H9 (cell line): ENCODE measurements at regions not wholly inside any gene's neighbourhood (a gene's known extent, or its start where the extent isn't known, plus 50 kb on each side); places are given as distances from the start of the nearest gene placed in this dataset.

ENCODE experiments used
- DNase-seq: peaks from one replicate; pipeline ENCODE4 v3.0.0-alpha.2; 2017
- H2AFZ ChIP-seq: one replicate; pipeline ENCODE4 v1.6.1; 2013; ENCODE audit warnings: mild to moderate bottlenecking, low read length, control low read depth, moderate library complexity
- H2AK5ac ChIP-seq: 2 replicates; pipeline ENCODE4 v1.6.1; 2013; ENCODE audit warnings: low read length, control low read depth, mixed read lengths; ENCODE audit not compliant: insufficient read length
- H2BK120ac ChIP-seq: one replicate; pipeline ENCODE4 v1.6.1; 2013; ENCODE audit warnings: low read depth, mild to moderate bottlenecking, low read length, control low read depth, inconsistent platforms; ENCODE audit not compliant: poor library complexity, severe bottlenecking
- H2BK12ac ChIP-seq: 2 replicates; pipeline ENCODE4 v1.6.1; 2013; ENCODE audit warnings: low read length, control low read depth, mixed read lengths, low read depth; ENCODE audit not compliant: insufficient read length
- H2BK15ac ChIP-seq: 2 replicates; pipeline ENCODE4 v1.6.1; 2013; ENCODE audit warnings: low read depth, low read length, control low read depth
- H2BK20ac ChIP-seq: one replicate; pipeline ENCODE4 v1.6.1; 2013; ENCODE audit warnings: low read depth, mild to moderate bottlenecking, low read length, control low read depth, inconsistent platforms; ENCODE audit not compliant: poor library complexity, severe bottlenecking
- H2BK5ac ChIP-seq: 2 replicates; pipeline ENCODE4 v1.6.1; 2013; ENCODE audit warnings: low read length, control low read depth, mixed read lengths; ENCODE audit not compliant: insufficient read length
- H3K14ac ChIP-seq: 2 replicates; pipeline ENCODE4 v1.6.1; 2013; ENCODE audit warnings: low read length, control low read depth; ENCODE audit not compliant: insufficient read depth
- H3K18ac ChIP-seq: 2 replicates; pipeline ENCODE4 v1.6.1; 2013; ENCODE audit warnings: low read depth, mild to moderate bottlenecking, mixed read lengths, low read length, control low read depth; ENCODE audit not compliant: insufficient read length
- H3K23ac ChIP-seq: 2 replicates; pipeline ENCODE4 v1.6.1; 2013; ENCODE audit warnings: low read length, control low read depth, mixed read lengths, low read depth; ENCODE audit not compliant: insufficient read length
- H3K23me2 ChIP-seq: 2 replicates; pipeline ENCODE4 v1.6.1; 2013; ENCODE audit warnings: low read depth, mild to moderate bottlenecking, mixed read lengths, low read length, control low read depth; ENCODE audit not compliant: insufficient read length, poor library complexity, severe bottlenecking
- H3K27ac ChIP-seq: 2 replicates; pipeline ENCODE4 v1.5.1; 2013; ENCODE audit warnings: low read length, control low read depth, mixed read lengths, low read depth; ENCODE audit not compliant: insufficient read length
- H3K27me3 ChIP-seq: 2 replicates; pipeline ENCODE4 v1.6.1; 2013; ENCODE audit warnings: low read length, control low read depth, inconsistent platforms; ENCODE audit not compliant: insufficient read depth
- H3K4ac ChIP-seq: 2 replicates; pipeline ENCODE4 v1.6.1; 2013; ENCODE audit warnings: low read depth, mild to moderate bottlenecking, control low read depth, inconsistent platforms, low read length, moderate library complexity
- H3K4me1 ChIP-seq: 2 replicates; pipeline ENCODE4 v1.6.1; 2013; ENCODE audit warnings: low read length, control low read depth, inconsistent platforms; ENCODE audit not compliant: insufficient read depth
- H3K4me2 ChIP-seq: 2 replicates; pipeline ENCODE4 v1.6.1; 2013; ENCODE audit warnings: low read length, control low read depth, mixed read lengths; ENCODE audit not compliant: insufficient read length, insufficient read depth
- H3K56ac ChIP-seq: 2 replicates; pipeline ENCODE4 v1.6.1; 2013; ENCODE audit warnings: low read depth, mild to moderate bottlenecking, mixed read lengths, low read length, control low read depth; ENCODE audit not compliant: insufficient read length
- H3K79me1 ChIP-seq: 2 replicates; pipeline ENCODE4 v1.6.1; 2013; ENCODE audit warnings: low read depth, mild to moderate bottlenecking, moderate library complexity, low read length, control low read depth, inconsistent platforms; ENCODE audit not compliant: insufficient read depth, poor library complexity, severe bottlenecking
- H3K79me2 ChIP-seq: 2 replicates; pipeline ENCODE4 v1.6.1; 2013; ENCODE audit warnings: low read length, control low read depth, inconsistent platforms; ENCODE audit not compliant: insufficient read depth
- H3K9ac ChIP-seq: 2 replicates; pipeline ENCODE4 v1.6.1; 2013; ENCODE audit warnings: low read length, control low read depth, mixed read lengths; ENCODE audit not compliant: insufficient read length; ENCODE audit errors: extremely low read depth
- H3K9me3 ChIP-seq: one replicate; pipeline ENCODE4 v1.6.1; 2013; ENCODE audit warnings: low read depth, low read length, inconsistent platforms; ENCODE audit not compliant: control insufficient read depth
- H3T11ph ChIP-seq: one replicate; pipeline ENCODE4 v1.6.1; 2013; ENCODE audit warnings: mild to moderate bottlenecking, low read length, control low read depth, inconsistent platforms
- H4K20me1 ChIP-seq: one replicate; pipeline ENCODE4 v1.6.1; 2013; ENCODE audit not compliant: control insufficient read depth, insufficient read length, insufficient read depth
- H4K5ac ChIP-seq: 2 replicates; pipeline ENCODE4 v1.6.1; 2013; ENCODE audit warnings: low read depth, mild to moderate bottlenecking, mixed read lengths, low read length, control low read depth; ENCODE audit not compliant: insufficient read length
- H4K8ac ChIP-seq: replicated peaks from 2 replicates; pipeline ENCODE4 v1.6.1; 2013; ENCODE audit warnings: low read length, control low read depth, mixed read lengths, low read depth; ENCODE audit not compliant: insufficient read length
- H4K91ac ChIP-seq: 2 replicates; pipeline ENCODE4 v1.6.1; 2013; ENCODE audit warnings: low read depth, mild to moderate bottlenecking, moderate library complexity, mixed read lengths, low read length, control low read depth; ENCODE audit not compliant: insufficient read length
- H3K27ac Mint-ChIP-seq, 3 experiments: 2 replicates in 2 of 3; 3 replicates in 1 of 3; pipeline ENCODE4 v1.8.0; 2020 to 2021; ENCODE audit warnings: mixed read lengths in 3 of 3, mild to moderate bottlenecking in 1 of 3, moderate library complexity in 1 of 3
- H3K27me3 Mint-ChIP-seq: 2 replicates; pipeline ENCODE4 v1.8.0; 2021; ENCODE audit warnings: low read depth, mild to moderate bottlenecking, moderate library complexity, mixed read lengths
- H3K36me3 Mint-ChIP-seq, 3 experiments: 2 replicates in 2 of 3; 3 replicates in 1 of 3; pipeline ENCODE4 v1.8.0; 2020 to 2021; ENCODE audit warnings: low read depth in 3 of 3, mixed read lengths in 3 of 3; ENCODE audit not compliant: insufficient read depth in 1 of 3
- H3K4me1 Mint-ChIP-seq, 2 experiments: 2 replicates each; pipeline ENCODE4 v1.8.0; 2020; ENCODE audit warnings: mixed read lengths in 2 of 2
- H3K4me3 Mint-ChIP-seq, 2 experiments: 2 replicates in 1 of 2; 3 replicates in 1 of 2; pipeline ENCODE4 v1.8.0; 2020 to 2021; ENCODE audit warnings: mild to moderate bottlenecking in 2 of 2, mixed read lengths in 2 of 2, moderate library complexity in 1 of 2
- H3K9me3 Mint-ChIP-seq, 2 experiments: 2 replicates in 1 of 2; 3 replicates in 1 of 2; pipeline ENCODE4 v1.8.0; 2020; ENCODE audit warnings: mild to moderate bottlenecking in 2 of 2, mixed read lengths in 2 of 2, moderate library complexity in 1 of 2
- CTCF ChIP-seq: fragments of 200-600 bp; sonication (generic); conservative IDR thresholded peaks from 3 replicates; pipeline ENCODE4 v1.8.0; 2021; ENCODE audit warnings: antibody characterized with exemption, mild to moderate bottlenecking
- WGBS: extraction: QIAGEN DNeasy Blood & Tissue Kit; methylation state at CpG from one replicate; pipeline ENCODE4 v1.1.7; 2013; ENCODE audit warnings: missing lambda C conversion rate, low lambda C conversion rate, mixed read lengths; ENCODE audit not compliant: insufficient read length; ENCODE audit errors: extremely low coverage; 5-methylcytosine and 5-hydroxymethylcytosine counted together

- peaks cover 0 to 5% (median 0%) of the 10 kb centered on the region in 3 experiments; a peak in 3 of 7 replicates for H3K36me3 Mint-ChIP-seq
- no peak overlapping the region for H2BK12ac ChIP-seq
Observed at GRCh38 chr7:51970961-51971665, 654.5 kb upstream of the COBL start.

More at GRCh38 chr7:51970961-51971665, 654.5 kb upstream of the COBL start:
- H3K23me2 ChIP-seq, result no peaks in the 10 kb centered on the region
- no peak overlapping the region for H3K4ac ChIP-seq
- H3K14ac ChIP-seq, result no peak overlapping the region
- H3K9me3 ChIP-seq, result no peaks in the 10 kb centered on the region
- no peak overlapping the region for H2BK15ac ChIP-seq
- no CpG with 5 or more reads among the region's 4 CpGs for WGBS
- no peak overlapping the region for H2AK5ac ChIP-seq
- no peak overlapping the region for H4K91ac ChIP-seq
- no peak overlapping the region for H2BK5ac ChIP-seq
- H2BK20ac ChIP-seq, result no peak overlapping the region
- no peak overlapping the region for H4K5ac ChIP-seq
- no peaks in the 10 kb centered on the region for H4K20me1 ChIP-seq
- no peak overlapping the region for H2AFZ ChIP-seq
- no peak for TF ChIP-seq CTCF
- no peak overlapping the region for H3K9ac ChIP-seq
- Mint-ChIP-seq H3K4me3 (no peak overlapping the region), H3K9me3 (peaks cover 2 to 3% of the 10 kb centered on the region in 2 experiments; a peak in 4 of 5 replicates), H3K27me3 (peaks cover 58% of the 10 kb centered on the region), H3K4me1 (peaks cover 8 to 9% of the 10 kb centered on the region in 2 experiments), H3K27ac (no peak overlapping the region)
- H3K79me1 ChIP-seq, result no peaks in the 10 kb centered on the region
- no peak for DNase-seq
- H3K27ac ChIP-seq, result no peak overlapping the region
- no peaks in the 10 kb centered on the region for H3K79me2 ChIP-seq
- no peak overlapping the region for H3K56ac ChIP-seq
- H3K27me3 ChIP-seq, result peaks cover 3% of the 10 kb centered on the region; the same call in 1 of the 2 replicates
- H3T11ph ChIP-seq, result no peak overlapping the region
- H3K4me1 ChIP-seq, result no peaks in the 10 kb centered on the region
- no peak overlapping the region for H4K8ac ChIP-seq
- H3K23ac ChIP-seq, result no peak overlapping the region
- no peak overlapping the region for H2BK120ac ChIP-seq
- H3K4me2 ChIP-seq, result no peak overlapping the region
- no peak overlapping the region for H3K18ac ChIP-seq
